HCT116 (cell line): ENCODE measurements at regions not wholly inside any gene's neighbourhood (a gene's known extent, or its start where the extent isn't known, plus 50 kb on each side); places are given as distances from the start of the nearest gene placed in this dataset.

Experiments
- ATAC-seq: fragments of 200-7000 bp; cut with Tn5 transposase; 2 replicates; pipeline ENCODE4 v1.9.1; 2020; ENCODE audit warnings: mild to moderate bottlenecking, moderate library complexity
- BruUV-seq: library from RNA; stranded (reverse); fragments of 400-500 nt; replicated peaks from 2 replicates; lab custom pipeline; 2021; lab: Mats Ljungman, UMichigan
- CTCF ChIA-PET: fragments of 300-600 bp; sonication (Branson Sonifier 250); formaldehyde crosslinking; loops from one replicate; lab custom pipeline; 2021; ENCODE audit warnings: antibody characterized with exemption; lab: Charles Lee
- POLR2A ChIA-PET: fragments of 300-600, 350-600 bp; sonication (Branson Sonifier 250); formaldehyde crosslinking; loops from one replicate; lab custom pipeline; 2021; ENCODE audit warnings: antibody characterized with exemption; lab: Charles Lee
- RAD21 ChIA-PET, 2 experiments: fragments of 300-600 bp; sonication (Branson Sonifier 250); formaldehyde crosslinking; loops; one replicate each; lab custom pipeline; 2023; ENCODE audit warnings: low total read pairs in 2 of 2; ENCODE audit not compliant: uncharacterized antibody in 2 of 2, unreplicated experiment in 2 of 2, low non-redundant PET in 1 of 2; lab: Charles Lee
- DNase-seq: peaks from one replicate; pipeline ENCODE4 v3.0.0-alpha.2; 2010; ENCODE audit warnings: low read depth, low spot score
- H2AFZ ChIP-seq: fragments of 200-600 bp; shearing (Covaris generic), sonication (generic); 2 replicates; pipeline ENCODE4 v1.6.1; 2017; ENCODE audit warnings: low read depth, mixed run types, mixed read lengths, antibody characterized with exemption, low read length; ENCODE audit not compliant: poor library complexity, severe bottlenecking
- H3K27ac ChIP-seq: 2 replicates; pipeline ENCODE4 v1.5.1; 2012; ENCODE audit warnings: low read depth, low read length
- H3K27me3 ChIP-seq: fragments of 200-600 bp; sonication (generic); 2 replicates; pipeline ENCODE4 v1.6.1; 2016; ENCODE audit warnings: mixed run types, low read length, mixed read lengths; ENCODE audit not compliant: insufficient read depth
- H3K36me3 ChIP-seq, 2 experiments: fragments of 200-500 bp in 1 of 2; fragments of 200-600 bp in 1 of 2; sonication (Bioruptor generic) in 1 of 2; sonication (generic) in 1 of 2; 2 replicates each; pipeline versions ENCODE4 v1.5.1 to v1.6.1; 2014 to 2016; ENCODE audit warnings: low read length in 2 of 2, inconsistent platforms in 1 of 2, mixed read lengths in 1 of 2, mixed run types in 1 of 2; ENCODE audit not compliant: insufficient read depth in 2 of 2, control insufficient read depth in 1 of 2
- H3K4me1 ChIP-seq, 2 experiments: fragments of 200-600 bp in 1 of 2; sonication (generic) in 1 of 2; 2 replicates each; pipeline versions ENCODE4 v1.5.1 to v1.6.1; 2012 to 2017; ENCODE audit warnings: low read length in 2 of 2, inconsistent platforms in 1 of 2, mild to moderate bottlenecking in 1 of 2, mixed read lengths in 1 of 2, mixed run types in 1 of 2, moderate library complexity in 1 of 2; ENCODE audit not compliant: insufficient read depth in 2 of 2, control insufficient read depth in 1 of 2
- H3K4me2 ChIP-seq: fragments of 200-600 bp; sonication (generic); 2 replicates; pipeline ENCODE4 v1.6.1; 2017; ENCODE audit warnings: mixed run types, low read length, mixed read lengths
- H3K4me3 ChIP-seq, 2 experiments: fragments of 200-600 bp in 1 of 2; sonication (generic) in 1 of 2; replicated peaks in 1 of 2; 2 replicates each; pipeline ENCODE4 v1.5.1; 2011 to 2016; ENCODE audit warnings: low read length in 2 of 2, control low read depth in 1 of 2, low read depth in 1 of 2, mild to moderate bottlenecking in 1 of 2, mixed read lengths in 1 of 2, mixed run types in 1 of 2
- H3K79me2 ChIP-seq: fragments of 200-600 bp; sonication (generic); 2 replicates; pipeline ENCODE4 v1.6.1; 2017; ENCODE audit warnings: mild to moderate bottlenecking, mixed run types, low read length, moderate library complexity, mixed read lengths; ENCODE audit not compliant: insufficient read depth
- H3K9ac ChIP-seq: fragments of 200-600 bp; sonication (generic); 2 replicates; pipeline ENCODE4 v1.6.1; 2016; ENCODE audit warnings: low read length, mixed read lengths
- H3K9me2 ChIP-seq: fragments of 200-600 bp; sonication (generic), shearing (Covaris generic); 2 replicates; pipeline ENCODE4 v1.6.1; 2017; ENCODE audit warnings: mixed run types, mild to moderate bottlenecking, moderate library complexity; ENCODE audit not compliant: insufficient read depth
- H3K9me3 ChIP-seq, 2 experiments: fragments of 200-500 bp in 1 of 2; fragments of 200-600 bp in 1 of 2; sonication (Bioruptor generic) in 1 of 2; sonication (generic) in 1 of 2; 2 replicates each; pipeline ENCODE4 v1.6.1; 2014 to 2017; ENCODE audit warnings: low read length in 2 of 2, mixed read lengths in 2 of 2, inconsistent platforms in 1 of 2, low read depth in 1 of 2, mild to moderate bottlenecking in 1 of 2, mixed run types in 1 of 2, moderate library complexity in 1 of 2; ENCODE audit not compliant: control insufficient read depth in 1 of 2, insufficient read depth in 1 of 2
- H4K20me1 ChIP-seq: fragments of 200-600 bp; sonication (generic), shearing (Covaris generic); 2 replicates; pipeline ENCODE4 v1.6.1; 2017; ENCODE audit warnings: mixed run types, mild to moderate bottlenecking, moderate library complexity; ENCODE audit not compliant: insufficient read depth
- ATF3 ChIP-seq: IDR thresholded peaks from 2 replicates; pipeline ENCODE4 v1.6.1; 2012
- CEBPB ChIP-seq: IDR thresholded peaks from 2 replicates; pipeline ENCODE4 v1.6.1; 2012; ENCODE audit warnings: low read depth
- ELF1 ChIP-seq: IDR thresholded peaks from 2 replicates; pipeline ENCODE4 v1.6.1; 2012; ENCODE audit warnings: low read depth, borderline replicate concordance
- MAX ChIP-seq: IDR thresholded peaks from 2 replicates; pipeline ENCODE4 v1.6.1; 2012
- REST ChIP-seq: IDR thresholded peaks from 2 replicates; pipeline ENCODE4 v1.6.1; 2012; ENCODE audit warnings: low read depth
- SRF ChIP-seq: IDR thresholded peaks from 2 replicates; pipeline ENCODE4 v1.6.1; 2012; ENCODE audit warnings: low read depth
- intact Hi-C: fragments of 100-400 bp; cut with micrococcal nuclease; formaldehyde crosslinking; loops from 2 replicates; pipeline ENCODE4 v1.10.0; 2022

- Histone ChIP-seq H2AFZ (no peak overlapping the region), H3K27me3 (no peaks in the 10 kb centered on the region), H3K27ac (no peak overlapping the region), H3K9me2 (no peaks in the 10 kb centered on the region), H3K4me2 (no peak overlapping the region), H3K9me3 (peaks cover 4% of the 10 kb centered on the region in 2 experiments; a peak in 1 of 4 replicates)
- ChIA-PET POLR2A (no interaction called here), RAD21 (no interaction called here)
- intact Hi-C loops: no loop called here
- TF ChIP-seq ATF3 (no peak), REST (no peak), CEBPB (no peak), SRF (no peak), ELF1 (no peak), MAX (no peak)
- TF ChIP-seq, all 23 proteins: peak for 0
- Histone ChIP-seq H3K4me1 (no peaks in the 10 kb centered on the region), H3K4me3 (no peak overlapping the region), H3K9ac (no peak overlapping the region), H3K36me3 (no peaks in the 10 kb centered on the region), H4K20me1 (no peaks in the 10 kb centered on the region), H3K79me2 (no peaks in the 10 kb centered on the region)
- no TSS peak for BruUV-seq
- no peak for ATAC-seq
- DNase-seq: no peak
- CTCF ChIA-PET: no interaction called here
These were observed 53.6 kb upstream of the CDH18 start for GRCh38 chr5:20041326-20042274.
